Motor neuron (in vitro differentiated cells): ENCODE measurements at regions not wholly inside any gene's neighbourhood (a gene's known extent, or its start where the extent isn't known, plus 50 kb on each side); places are given as distances from the start of the nearest gene placed in this dataset.
"Not testable (repeated sequence)": the region's sequence is repeated elsewhere in the genome, so short reads cannot be mapped to it uniquely, and the experiment has no call there.

Experiments used
- ATAC-seq, 8 experiments: fragments of 200-7000 bp; cut with Tn5 transposase; replicated peaks in 6 of 8; 2 replicates each; pipeline ENCODE4 v1.8.0; 2021; ENCODE audit warnings: mild to moderate bottlenecking in 8 of 8, moderate library complexity in 8 of 8
- H3K27ac ChIP-seq, 2 donors: fragments of 250-450 bp; sonication (Bioruptor Pico); 2 replicates each; pipeline ENCODE4 v1.9.0; 2021; ENCODE audit warnings: antibody characterized with exemption in 2 of 2, mild to moderate bottlenecking in 2 of 2, moderate library complexity in 1 of 2
- H3K4me1 ChIP-seq, 2 donors: fragments of 250-450 bp; sonication (Bioruptor Pico); replicated peaks in 1 of 2; 2 replicates each; pipeline ENCODE4 v1.6.1; 2021; ENCODE audit warnings: antibody characterized with exemption in 2 of 2, mild to moderate bottlenecking in 2 of 2, moderate library complexity in 1 of 2
- H3K4me3 ChIP-seq, 5 donors: fragments of 250-450 bp; sonication (Bioruptor Pico); 2 replicates each; pipeline ENCODE4 v1.9.0; 2021; ENCODE audit warnings: antibody characterized with exemption in 5 of 5, mild to moderate bottlenecking in 5 of 5, moderate library complexity in 4 of 5
- WGBS, 10 experiments: fragments of 450-650 bp; shearing (Covaris generic); methylation state at CpG; one replicate each; pipeline ENCODE4 v1.0.0; 2022; 5-methylcytosine and 5-hydroxymethylcytosine counted together
- in situ Hi-C, 9 experiments: fragments of 400-800 bp; cut with MboI; loops; one replicate each; pipeline ENCODE4 v1.15.0; 2021; ENCODE audit warnings: low sequenced_read_pairs in 9 of 9, low pct_unique_long_range_greater_than_20kb in 2 of 9; ENCODE audit not compliant: unreplicated experiment in 9 of 9

DNA sequence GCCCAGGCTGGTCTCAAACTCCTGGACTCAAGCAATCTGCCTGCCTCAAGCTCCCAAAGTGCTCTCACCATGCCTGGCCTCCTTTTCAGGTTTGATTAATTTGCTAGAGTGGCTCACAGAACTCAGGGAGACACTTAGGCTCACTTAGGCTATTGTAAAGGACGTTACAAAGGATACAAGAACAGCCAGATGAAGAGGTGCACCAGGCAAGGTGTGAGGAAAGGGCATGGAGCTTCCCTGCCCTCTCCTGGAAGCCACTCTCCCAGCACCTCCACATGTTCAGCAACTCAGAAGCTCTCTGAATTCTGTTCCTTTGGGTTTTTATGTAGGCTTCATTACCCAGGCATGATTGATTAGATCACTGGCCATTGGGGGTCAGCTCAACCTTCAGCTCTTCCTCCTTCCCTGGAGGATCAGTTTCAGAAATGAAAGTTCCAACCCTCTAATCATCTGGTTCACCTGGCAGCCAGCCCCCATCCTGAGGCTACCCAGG, 78.7 kb upstream of the RGPD5 start:
- H3K27ac ChIP-seq = no peak overlapping the region
- in situ Hi-C loops = no loop called here
- H3K4me3 ChIP-seq = no peak overlapping the region
- ATAC-seq = peak in 4 of 8 experiments; percentile 28 to 80 (median 52)
- peaks cover 2 to 15% of the 10 kb centered on the region in 2 donors for H3K4me1 ChIP-seq
- 0 to 40% (median 17%) methylated on average over 1 of the region's 1 CpG; no CpG with 5 or more reads in 5 of the 10 experiments for WGBS, 10 experiments

DNA sequence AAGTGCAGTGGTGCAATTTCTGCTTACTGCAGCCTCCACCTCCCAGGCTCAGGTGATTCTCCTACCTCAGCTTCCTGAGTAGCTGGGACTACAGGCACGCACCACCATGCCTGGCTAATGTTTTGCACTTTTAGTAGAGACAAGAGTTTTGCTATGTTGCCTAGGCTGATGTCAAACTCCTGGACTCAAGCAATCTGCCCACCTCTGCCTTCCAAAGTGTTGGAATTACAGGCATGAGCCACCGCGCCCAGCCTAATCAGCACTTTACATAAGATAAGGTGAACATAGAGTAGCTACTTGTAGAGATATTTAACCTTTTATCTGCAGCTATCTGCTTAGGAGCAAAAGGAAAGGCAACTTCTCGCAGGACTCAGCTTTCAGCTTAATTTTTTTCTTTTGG, 77.5 kb upstream of the RGPD5 start:
- H3K27ac ChIP-seq, ATAC-seq, H3K4me3 ChIP-seq, in situ Hi-C loops: not testable (repeated sequence)
- WGBS, 10 experiments = 75 to 100% (median 100%) methylated on average over 1 to 4 of the region's 4 CpGs; no CpG with 5 or more reads in 1 of the 10 experiments
- peaks cover 0 to 12% of the 10 kb centered on the region in 2 donors for H3K4me1 ChIP-seq

- no peak overlapping the region for H3K4me3 ChIP-seq
- no peak overlapping the region for H3K27ac ChIP-seq
- peaks cover 0 to 5% of the 10 kb centered on the region in 2 donors for H3K4me1 ChIP-seq
- WGBS, 10 experiments = 89 to 100% (median 100%) methylated on average over 1 to 2 of the region's 2 CpGs; no CpG with 5 or more reads in 1 of the 10 experiments
- ATAC-seq = no peak
- in situ Hi-C loops = no loop called here
Measured at GRCh38 chr2:109718139-109718538, 76.0 kb upstream of the RGPD5 start.

DNA sequence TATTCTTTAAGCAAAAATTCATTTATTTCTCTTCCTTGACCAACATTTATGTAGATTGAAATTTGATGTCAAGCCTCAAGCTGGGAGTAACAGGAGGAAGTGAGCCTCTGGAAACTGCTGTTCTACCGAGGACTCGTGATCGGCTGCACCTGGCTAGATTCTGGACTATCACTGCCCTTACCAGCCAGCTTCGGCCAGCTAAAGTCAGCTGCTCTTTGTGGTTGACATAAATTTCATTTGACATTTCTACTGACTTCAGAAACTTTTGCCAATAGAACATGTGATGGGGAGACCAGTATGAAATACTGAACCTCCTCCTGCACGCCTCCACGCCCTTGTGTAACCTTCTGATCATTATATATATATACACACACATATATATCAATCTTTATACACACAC, 74.2 kb upstream of the RGPD5 start:
- 89 to 100% (median 98%) methylated on average over 1 to 5 of the region's 6 CpGs; no CpG with 5 or more reads in 4 of the 10 experiments for WGBS, 10 experiments
- no peak overlapping the region for H3K4me3 ChIP-seq
- in situ Hi-C loops = no loop called here
- ATAC-seq = no peak
- H3K4me1 ChIP-seq = peaks cover 0 to 5% of the 10 kb centered on the region in 2 donors
- no peak overlapping the region for H3K27ac ChIP-seq

DNA sequence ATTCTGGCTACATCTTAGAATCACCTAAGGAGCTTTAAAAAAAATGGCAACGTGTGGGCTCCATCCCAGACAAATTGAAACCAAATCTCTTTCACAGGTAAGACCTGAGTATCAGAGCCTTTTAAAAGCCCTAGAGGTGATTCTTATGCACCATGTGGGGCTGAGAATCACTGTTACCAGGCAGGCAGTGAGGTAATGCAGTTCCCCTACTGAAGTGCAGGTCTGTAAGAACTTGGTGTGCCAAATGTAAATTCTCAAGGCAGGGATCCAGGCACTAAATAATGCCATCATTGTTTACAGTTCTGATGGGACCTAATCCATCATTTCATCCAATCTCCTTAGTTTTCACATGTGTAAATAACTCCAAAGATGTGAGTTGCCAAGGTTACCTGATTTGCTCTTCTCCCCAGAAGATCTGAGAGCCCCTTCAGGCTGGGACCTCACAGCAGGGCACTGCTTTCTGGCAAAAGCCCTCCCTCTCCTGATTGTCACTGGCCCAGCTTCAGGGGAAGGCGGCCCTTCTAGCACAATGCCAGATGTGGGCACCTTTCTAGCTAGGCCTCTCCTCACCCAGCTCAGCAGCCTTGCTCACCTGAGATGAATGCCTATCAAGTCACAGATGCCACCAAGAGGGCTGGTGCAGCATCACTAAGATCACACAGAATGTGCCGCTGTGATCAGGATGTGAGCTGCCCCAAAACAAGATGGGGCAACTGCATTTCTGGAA, 73.6 kb upstream of the RGPD5 start:
- 40 to 83% (median 71%) methylated on average over 1 of the region's 3 CpGs; no CpG with 5 or more reads in 3 of the 10 experiments for WGBS, 10 experiments
- H3K4me3 ChIP-seq = no peak overlapping the region
- H3K27ac ChIP-seq = no peak overlapping the region
- peak in 2 of 8 experiments; percentile 15 to 84 for ATAC-seq
- in situ Hi-C loops = no loop called here
- H3K4me1 ChIP-seq = no peaks in the 10 kb centered on the region

GRCh38 chr2:109721135-109721534, 73.0 kb upstream of the RGPD5 start:
- H3K4me3 ChIP-seq = no peak overlapping the region
- H3K27ac ChIP-seq = no peak overlapping the region
- H3K4me1 ChIP-seq = no peaks in the 10 kb centered on the region
- in situ Hi-C loops = no loop called here
- peak in 1 of 8 experiments; percentile 25 for ATAC-seq
- WGBS, 10 experiments = 0 to 93% (median 79%) methylated on average over 1 to 8 of the region's 9 CpGs; no CpG with 5 or more reads in 1 of the 10 experiments

DNA sequence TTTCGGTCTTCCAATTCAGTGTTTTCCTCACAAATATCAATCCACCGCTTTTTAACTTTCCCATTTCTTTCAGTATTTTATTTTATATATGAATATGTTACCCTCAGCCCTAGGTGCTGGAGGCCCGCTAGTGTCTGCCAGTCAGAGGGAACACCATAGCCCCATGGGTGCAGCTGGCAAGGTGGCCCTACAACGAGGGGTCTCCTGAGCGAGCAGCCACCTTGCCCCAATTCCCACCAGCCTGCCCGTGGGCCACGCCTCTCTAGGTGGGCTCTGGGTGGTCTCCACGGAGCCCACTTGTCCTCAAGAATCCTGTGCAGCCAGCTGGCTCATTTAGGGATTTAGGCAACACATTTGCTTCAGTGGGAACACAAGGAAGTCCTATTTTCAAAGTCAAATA, 72.5 kb upstream of the RGPD5 start:
- in situ Hi-C loops = no loop called here
- no peak for ATAC-seq
- no peaks in the 10 kb centered on the region for H3K4me1 ChIP-seq
- H3K27ac ChIP-seq = no peak overlapping the region
- 50 to 100% (median 83%) methylated on average over 1 to 3 of the region's 8 CpGs; no CpG with 5 or more reads in 3 of the 10 experiments for WGBS, 10 experiments
- H3K4me3 ChIP-seq = no peak overlapping the region

- 0 to 100% (median 96%) methylated on average over 1 to 5 of the region's 5 CpGs; no CpG with 5 or more reads in 2 of the 10 experiments for WGBS, 10 experiments
- ATAC-seq = peak in 2 of 8 experiments; percentile 23 to 52
- no peak overlapping the region for H3K27ac ChIP-seq
- in situ Hi-C loops = no loop called here
- no peak overlapping the region for H3K4me3 ChIP-seq
- no peaks in the 10 kb centered on the region for H3K4me1 ChIP-seq
Measured at GRCh38 chr2:109722026-109722425, 72.1 kb upstream of the RGPD5 start.

GRCh38 chr2:109722640-109723039, 71.5 kb upstream of the RGPD5 start:
- ATAC-seq, in situ Hi-C loops, H3K4me3 ChIP-seq, H3K27ac ChIP-seq, H3K4me1 ChIP-seq: not testable (repeated sequence)
- WGBS, 10 experiments = 30 to 100% (median 87%) methylated on average over 1 to 3 of the region's 3 CpGs

- ATAC-seq, in situ Hi-C loops, H3K4me3 ChIP-seq, H3K27ac ChIP-seq, H3K4me1 ChIP-seq: not testable (repeated sequence)
- 92 to 100% (median 100%) methylated on average over 1 to 3 of the region's 3 CpGs; no CpG with 5 or more reads in 4 of the 10 experiments for WGBS, 10 experiments
Measured at GRCh38 chr2:109723153-109723552, 71.0 kb upstream of the RGPD5 start.

DNA sequence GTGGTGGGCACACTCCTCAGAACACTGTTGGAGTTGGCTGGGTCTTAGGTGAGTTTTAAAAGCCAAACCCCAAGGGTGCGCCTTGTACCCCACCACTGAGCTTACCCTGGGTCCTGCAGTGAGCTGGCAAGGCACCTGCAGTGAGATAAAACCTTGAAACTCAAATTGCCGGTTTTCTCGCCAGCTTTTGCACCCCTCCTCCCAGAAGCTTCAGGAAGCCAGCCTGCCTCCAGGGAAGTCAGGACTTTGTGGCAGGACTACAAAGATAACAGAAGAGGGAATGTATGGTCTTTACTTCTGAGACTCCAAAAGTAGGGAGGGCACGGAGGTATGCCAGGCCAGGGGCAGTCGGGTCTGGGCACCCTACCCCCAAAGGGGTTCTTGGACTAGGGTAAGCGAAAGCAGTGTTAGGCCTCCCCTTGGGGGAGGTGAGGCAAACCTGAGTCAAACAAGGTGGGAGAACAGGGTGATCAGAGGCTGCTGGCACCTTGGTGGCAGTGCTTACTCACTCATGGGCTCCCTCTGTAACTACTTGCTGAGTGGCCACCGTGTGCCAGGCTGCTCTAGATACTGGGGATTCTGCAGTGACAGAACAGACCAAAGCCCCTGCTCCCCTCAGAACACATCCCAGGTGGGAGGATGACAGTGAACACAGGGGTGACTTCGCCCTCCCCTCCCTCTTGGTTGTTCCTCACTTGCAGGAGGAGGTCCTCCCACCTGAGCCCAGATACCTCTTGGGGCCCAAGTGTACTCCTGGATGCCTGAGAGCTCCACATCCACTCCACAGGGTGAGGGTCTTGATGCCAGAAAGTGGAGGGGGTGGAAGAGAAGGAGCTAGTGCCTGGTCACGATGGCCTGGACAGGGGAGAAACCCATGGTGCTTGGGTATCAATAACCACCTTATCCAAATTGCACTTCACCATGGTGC, 69.3 kb upstream of the RGPD5 start:
- WGBS, 10 experiments = 55 to 100% (median 90%) methylated on average over 1 to 6 of the region's 9 CpGs; no CpG with 5 or more reads in 1 of the 10 experiments
- in situ Hi-C loops = no loop called here
- H3K27ac ChIP-seq = no peak overlapping the region
- H3K4me1 ChIP-seq = no peaks in the 10 kb centered on the region
- H3K4me3 ChIP-seq = no peak overlapping the region
- ATAC-seq = no peak

GRCh38 chr2:109726379-109727270, 67.5 kb upstream of the RGPD5 start:
- ATAC-seq = peak in 3 of 8 experiments; percentile 26 to 84 (median 50)
- in situ Hi-C loops = no loop called here
- Histone ChIP-seq H3K27ac (no peak overlapping the region), H3K4me3 (no peak overlapping the region), H3K4me1 (no peaks in the 10 kb centered on the region)
- 44 to 84% (median 67%) methylated on average over 3 to 15 of the region's 16 CpGs; no CpG with 5 or more reads in 1 of the 10 experiments for WGBS, 10 experiments
